Limb (tissue), 2 donors: ENCODE measurements at regions not wholly inside any gene's neighbourhood (a gene's known extent, or its start where the extent isn't known, plus 50 kb on each side); places are given as distances from the start of the nearest gene placed in this dataset.
"Not testable (repeated sequence)": the region's sequence is repeated elsewhere in the genome, so short reads cannot be mapped to it uniquely, and the experiment has no call there.

ENCODE experiments used
- DNase-seq, 2 donors: peaks; one replicate each; pipeline ENCODE4 v3.0.0-alpha.2; 2016; ENCODE audit errors: extremely low spot score in 2 of 2

GRCh38 chr12:34606749-34607519 lies 584.6 kb downstream of the ALG10 start:
- no peak for DNase-seq

GRCh38 chr12:34607520-34608195 lies 585.4 kb downstream of the ALG10 start:
- DNase-seq = no peak

- DNase-seq = not testable (repeated sequence)
Measured at GRCh38 chr12:34613988-34614387, 591.7 kb downstream of the ALG10 start.

GRCh38 chr12:34625116-34625515 lies 602.8 kb downstream of the ALG10 start:
- no peak for DNase-seq

- DNase-seq = no peak
Measured at GRCh38 chr12:34626363-34627157, 604.3 kb downstream of the ALG10 start.
